IPS DF 19.7 (cell line): ENCODE measurements at regions not wholly inside any gene's neighbourhood (a gene's known extent, or its start where the extent isn't known, plus 50 kb on each side); places are given as distances from the start of the nearest gene placed in this dataset.

Experiments used
- DNase-seq: peaks from one replicate; pipeline ENCODE4 v3.0.0-alpha.2; 2013; ENCODE audit warnings: low read depth, low spot score

GRCh38 chr11:43243927-43244326 lies 67.9 kb upstream of the API5 start:
- DNase-seq, result no peak

DNA sequence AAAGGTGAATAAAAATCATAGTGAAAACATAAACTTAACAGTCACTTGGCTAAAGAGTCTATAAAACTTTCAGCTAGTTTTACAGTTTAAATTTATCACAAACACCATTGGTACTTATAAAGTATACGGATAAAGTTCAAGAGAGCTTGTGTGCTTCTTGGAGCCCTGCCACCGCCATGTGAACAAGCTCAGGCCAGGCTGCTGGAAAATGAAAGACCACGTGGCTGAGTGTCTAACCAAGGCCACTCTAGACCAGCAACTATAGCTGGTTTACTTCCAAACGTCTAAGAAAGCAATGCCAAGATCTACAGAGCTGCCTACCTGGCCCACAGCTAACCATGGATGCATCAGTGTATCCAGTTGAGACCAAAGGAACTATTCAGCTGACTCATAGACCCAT lies 66.3 kb upstream of the API5 start:
- DNase-seq, result no peak

- DNase-seq, result no peak
These were observed 61.5 kb upstream of the API5 start for GRCh38 chr11:43250309-43250708.

- no peak for DNase-seq
These were observed 50.0 kb upstream of the API5 start for GRCh38 chr11:43261775-43262174.
